ENCODE measurements at regions not wholly inside any gene's neighbourhood (a gene's known extent, or its start where the extent isn't known, plus 50 kb on each side); places are given as distances from the start of the nearest gene placed in this dataset.

- no peak overlapping the region for H3K18ac ChIP-seq (ENCODE audit: low read depth, low read length)
- dilution Hi-C loops (cut with HindIII; ENCODE audit: low sequenced_read_pairs, unreplicated experiment): no loop called here
- H3K56ac ChIP-seq (ENCODE audit: extremely low read depth, insufficient read depth, low read length): no peak overlapping the region
- H3K4me3 ChIP-seq (ENCODE audit: insufficient read depth, low read depth, low read length): no peak overlapping the region
- ChIA-PET CTCF (interaction anchor here (1.2 kb wide), 1 partner anchor 335 kb away, joined by 3 read pairs; no protein-coding TSS in a partner anchor), POLR2A (ENCODE audit: unreplicated experiment) (no interaction called here)
- H3K9me3 ChIP-seq (ENCODE audit: control insufficient read depth, insufficient read depth, low read length): no peaks in the 10 kb centered on the region
- H3K27ac ChIP-seq (ENCODE audit: insufficient read depth, low read length): no peak overlapping the region
- H4K20me1 ChIP-seq (ENCODE audit: insufficient read depth, low read length): no peaks in the 10 kb centered on the region
- no peak overlapping the region for H2BK5ac ChIP-seq (ENCODE audit: low read depth, low read length, poor library complexity, severe bottlenecking)
- TF ChIP-seq RAD21 (IDR thresholded peaks at IDR 0.05; ENCODE audit: low read length) (no peak), CEBPB (IDR thresholded peaks at IDR 0.05; ENCODE audit: low read depth, low read length) (no peak), NFE2L2 (IDR thresholded peaks at IDR 0.05; ENCODE audit: low read depth, low read length) (no peak), POLR2A (IDR thresholded peaks at IDR 0.05; ENCODE audit: low read depth, low read length) (no peak), MXI1 (IDR thresholded peaks at IDR 0.05; ENCODE audit: borderline replicate concordance, low read depth, low read length) (no peak), MAFK (IDR thresholded peaks at IDR 0.05; ENCODE audit: low read depth, low read length) (no peak), RFX5 (IDR thresholded peaks at IDR 0.05; ENCODE audit: low read depth, low read length) (no peak), CHD1 (IDR thresholded peaks at IDR 0.05; ENCODE audit: low read depth, low read length) (no peak), FOS (IDR thresholded peaks at IDR 0.05; ENCODE audit: low read depth, low read length) (no peak), RCOR1 (IDR thresholded peaks at IDR 0.05; ENCODE audit: insufficient replicate concordance, low read length) (no peak), BHLHE40 (IDR thresholded peaks at IDR 0.05; ENCODE audit: low read depth, low read length) (no peak), CTCF (conservative IDR thresholded peaks at IDR 0.05; ENCODE audit: low read depth, low read length) (no peak)
- no peak overlapping the region for H2BK120ac ChIP-seq (ENCODE audit: low read depth, low read length)
- H2AFZ ChIP-seq (replicated peaks; ENCODE audit: low read length, poor library complexity): no peak overlapping the region
- H2AK9ac ChIP-seq (replicated peaks; ENCODE audit: low read depth, low read length, poor library complexity): no peak overlapping the region
- H3K9ac ChIP-seq (ENCODE audit: low read depth, low read length): no peak overlapping the region
- H2BK15ac ChIP-seq (ENCODE audit: low read depth, low read length): no peak overlapping the region
- H3K79me1 ChIP-seq (ENCODE audit: low read depth in 1 of 2, low read length in 2 of 2): no peaks in the 10 kb centered on the region
- peaks cover 2% of the 10 kb centered on the region for H3K27me3 ChIP-seq (ENCODE audit: control insufficient read depth, insufficient read depth, low read length)
- no TSS peak for BruUV-seq (replicated peaks)
- no peak overlapping the region for H4K91ac ChIP-seq (ENCODE audit: insufficient read depth, low read depth, low read length)
- no peak overlapping the region for H4K5ac ChIP-seq (ENCODE audit: low read depth, low read length)
- no peaks in the 10 kb centered on the region for H3K9me1 ChIP-seq (ENCODE audit: insufficient read depth, low read length)
- H3K36me3 ChIP-seq (ENCODE audit: control insufficient read depth, insufficient read depth, low read length): no peaks in the 10 kb centered on the region
- no peak for ATAC-seq (ENCODE audit: low read depth)
- no peak overlapping the region for H2AK5ac ChIP-seq (ENCODE audit: low read depth, low read length)
- H2BK20ac ChIP-seq (ENCODE audit: low read depth, low read length): no peak overlapping the region
- H3K4me1 ChIP-seq (ENCODE audit: control insufficient read depth, insufficient read depth, low read length): no peaks in the 10 kb centered on the region
- no CpG with 5 or more reads among the region's 1 CpG for WGBS, 2 experiments (ENCODE audit: extremely low coverage in 2 of 2, insufficient read length in 1 of 2)
- no peak overlapping the region for H3K14ac ChIP-seq (replicated peaks; ENCODE audit: low read depth, low read length)
- H4K8ac ChIP-seq (ENCODE audit: low read depth in 2 of 2, low read length in 2 of 2): no peak overlapping the region
- no peak overlapping the region for H3K4ac ChIP-seq (ENCODE audit: low read depth, low read length)
- no peak overlapping the region for H3K4me2 ChIP-seq (ENCODE audit: low read depth, low read length)
- H3K23ac ChIP-seq (ENCODE audit: low read depth, low read length): no peak overlapping the region
- in situ Hi-C loops (cut with MboI; ENCODE audit: low sequenced_read_pairs): no loop called here
- DNase-seq: no peak
- intact Hi-C loops (cut with micrococcal nuclease): no loop called here
Measured at GRCh38 chr11:77530879-77531278, 57.0 kb upstream of the PAK1 start.
